Keratinocyte (primary cell): ENCODE measurements at regions not wholly inside any gene's neighbourhood (a gene's known extent, or its start where the extent isn't known, plus 50 kb on each side); places are given as distances from the start of the nearest gene placed in this dataset.

ENCODE experiments used
- DNase-seq: peaks from one replicate; pipeline ENCODE4 v3.0.0-alpha.2; 2011; ENCODE audit warnings: low read depth, missing footprints, low spot score
- FAIRE-seq: peaks from 2 replicates; lab custom pipeline; 2011; peaks lifted over from hg19 to GRCh38; lab: Jason Lieb, UNC
- H2AFZ ChIP-seq: 2 replicates; pipeline ENCODE4 v1.6.0; 2012; ENCODE audit warnings: low read length, control low read depth, inconsistent platforms; ENCODE audit not compliant: control insufficient read depth
- H3K27ac ChIP-seq: 2 replicates; pipeline ENCODE4 v1.5.1; 2011; ENCODE audit warnings: low read length; ENCODE audit not compliant: control insufficient read depth, insufficient read depth
- H3K27me3 ChIP-seq: 3 replicates; pipeline ENCODE4 v1.6.0; 2011; ENCODE audit warnings: low read length; ENCODE audit not compliant: control insufficient read depth, insufficient read depth; ENCODE audit errors: extremely low read depth
- H3K36me3 ChIP-seq, 2 experiments: 2 replicates in 1 of 2; 3 replicates in 1 of 2; pipeline ENCODE4 v1.5.1; 2011; ENCODE audit warnings: low read length in 2 of 2, mild to moderate bottlenecking in 1 of 2; ENCODE audit not compliant: control insufficient read depth in 2 of 2, insufficient read depth in 2 of 2; ENCODE audit errors: extremely low read depth in 1 of 2
- H3K4me1 ChIP-seq: 3 replicates; pipeline ENCODE4 v1.5.1; 2011; ENCODE audit warnings: low read length; ENCODE audit not compliant: control insufficient read depth, insufficient read depth; ENCODE audit errors: extremely low read depth
- H3K4me2 ChIP-seq: 3 replicates; pipeline ENCODE4 v1.6.0; 2011; ENCODE audit warnings: low read depth, low read length; ENCODE audit not compliant: control insufficient read depth, insufficient read depth; ENCODE audit errors: extremely low read depth
- H3K4me3 ChIP-seq, 3 experiments: fragments of 200-600 bp in 1 of 3; sonication (generic) in 1 of 3; 2 replicates in 2 of 3; 3 replicates in 1 of 3; pipeline ENCODE4 v1.5.1; 2011 to 2016; ENCODE audit warnings: low read length in 3 of 3, mild to moderate bottlenecking in 3 of 3, control low read depth in 2 of 3, inconsistent platforms in 1 of 3, low read depth in 1 of 3, mixed read lengths in 1 of 3, mixed run types in 1 of 3, moderate library complexity in 1 of 3; ENCODE audit not compliant: control insufficient read depth in 2 of 3, insufficient read depth in 2 of 3; ENCODE audit errors: extremely low read depth in 1 of 3
- H3K79me2 ChIP-seq: 2 replicates; pipeline ENCODE4 v1.6.0; 2012; ENCODE audit warnings: low read length; ENCODE audit not compliant: control insufficient read depth, insufficient read depth
- H3K9ac ChIP-seq: 3 replicates; pipeline ENCODE4 v1.6.0; 2011; ENCODE audit warnings: low read length; ENCODE audit not compliant: control insufficient read depth, insufficient read depth; ENCODE audit errors: extremely low read depth
- H3K9me1 ChIP-seq: 3 replicates; pipeline ENCODE4 v1.6.0; 2011; ENCODE audit warnings: low read length; ENCODE audit not compliant: control insufficient read depth, insufficient read depth; ENCODE audit errors: extremely low read depth
- H3K9me3 ChIP-seq: 2 replicates; pipeline ENCODE4 v1.5.1; 2012; ENCODE audit warnings: low read depth, low read length; ENCODE audit not compliant: control insufficient read depth
- H4K20me1 ChIP-seq: 3 replicates; pipeline ENCODE4 v1.6.0; 2011; ENCODE audit warnings: low read length; ENCODE audit not compliant: control insufficient read depth, insufficient read depth; ENCODE audit errors: extremely low read depth
- CTCF ChIP-seq, 3 experiments: IDR thresholded peaks in 1 of 3; conservative IDR thresholded peaks in 1 of 3; optimal IDR thresholded peaks in 1 of 3; 2 replicates in 2 of 3; 3 replicates in 1 of 3; pipeline versions ENCODE3 to v1.5.1; 2011; ENCODE audit warnings: low read length in 3 of 3, mild to moderate bottlenecking in 3 of 3, moderate library complexity in 2 of 3, control low read depth in 1 of 3, inconsistent platforms in 1 of 3; ENCODE audit not compliant: insufficient read depth in 2 of 3; ENCODE audit errors: extremely low read depth in 1 of 3
- EZH2 ChIP-seq: IDR thresholded peaks from one replicate; pipeline ENCODE4 v1.6.1; 2012; ENCODE audit warnings: inconsistent platforms, mild to moderate bottlenecking, low read length, moderate library complexity
- dilution Hi-C: fragments of 300-500 bp; cut with MboI; formaldehyde crosslinking; loops from one replicate; pipeline ENCODE4 v1.7.0; 2020; ENCODE audit warnings: low sequenced_read_pairs; ENCODE audit not compliant: extremely low pct_ligation_motif_present

DNA sequence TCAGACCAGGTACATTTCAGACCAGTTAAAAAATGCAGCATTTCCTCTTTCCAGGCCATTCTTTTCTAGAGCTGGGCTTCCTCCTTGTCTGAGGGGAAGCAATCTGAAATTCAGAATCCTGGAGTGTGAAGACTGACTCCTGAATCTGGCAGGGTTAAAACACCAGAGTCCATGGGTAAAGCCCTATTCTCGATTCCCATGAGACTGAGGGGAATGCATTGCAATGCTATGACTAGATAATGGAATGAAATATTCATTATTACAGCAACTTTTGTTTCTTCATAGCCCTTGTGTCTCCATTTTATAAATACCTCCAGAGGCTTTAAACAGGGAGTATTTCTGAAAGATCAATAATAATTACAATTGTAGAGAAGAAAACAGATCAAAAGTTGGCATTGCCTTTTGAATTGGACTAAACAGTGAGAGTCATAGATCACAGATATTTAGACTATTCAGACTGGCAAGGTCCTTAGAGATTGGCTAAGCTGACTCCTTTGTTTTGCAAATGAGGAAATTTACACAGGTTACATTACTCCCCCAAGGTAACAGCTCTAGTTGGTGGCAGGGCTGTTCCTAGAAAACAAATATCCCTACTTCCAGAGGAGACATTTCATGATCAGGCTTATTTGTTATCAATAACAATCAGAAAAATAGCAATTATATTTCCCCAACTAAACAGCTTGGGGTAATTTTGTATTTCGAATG, 632.6 kb upstream of the KIRREL3 start:
- no peak for TF ChIP-seq CTCF (optimal IDR thresholded peaks at IDR 0.05 in 1 of 3, IDR thresholded peaks at IDR 0.05 in 1 of 3, conservative IDR thresholded peaks at IDR 0.05 in 1 of 3; ENCODE audit: extremely low read depth in 1 of 3, insufficient read depth in 2 of 3, low read length in 3 of 3)
- TF ChIP-seq EZH2, result no peak
- H3K36me3 ChIP-seq, result no peaks in the 10 kb centered on the region
- no peaks in the 10 kb centered on the region for H3K27me3 ChIP-seq
- no peaks in the 10 kb centered on the region for H3K9me1 ChIP-seq
- H2AFZ ChIP-seq, result no peak overlapping the region
- H3K79me2 ChIP-seq, result no peaks in the 10 kb centered on the region
- FAIRE-seq (no peak), DNase-seq (no peak)
- H3K4me3 ChIP-seq, result no peak overlapping the region
- no peak overlapping the region for H3K4me2 ChIP-seq
- dilution Hi-C loops, result no loop called here
- no peaks in the 10 kb centered on the region for H4K20me1 ChIP-seq
- H3K9ac ChIP-seq, result no peak overlapping the region
- no peaks in the 10 kb centered on the region for H3K4me1 ChIP-seq
- peaks cover 3% of the 10 kb centered on the region for H3K9me3 ChIP-seq
- H3K27ac ChIP-seq, result no peak overlapping the region

GRCh38 chr11:127632546-127632945, 632.0 kb upstream of the KIRREL3 start:
- Histone ChIP-seq H3K9ac (no peak overlapping the region), H3K9me1 (no peaks in the 10 kb centered on the region), H3K9me3 (peaks cover 3% of the 10 kb centered on the region), H3K27me3 (no peaks in the 10 kb centered on the region), H4K20me1 (no peaks in the 10 kb centered on the region), H3K4me3 (no peak overlapping the region), H3K79me2 (no peaks in the 10 kb centered on the region), H3K4me1 (no peaks in the 10 kb centered on the region), H3K27ac (no peak overlapping the region), H3K36me3 (no peaks in the 10 kb centered on the region), H3K4me2 (no peak overlapping the region), H2AFZ (no peak overlapping the region)
- no peak for FAIRE-seq
- no peak for TF ChIP-seq CTCF (optimal IDR thresholded peaks at IDR 0.05 in 1 of 3, IDR thresholded peaks at IDR 0.05 in 1 of 3, conservative IDR thresholded peaks at IDR 0.05 in 1 of 3; ENCODE audit: extremely low read depth in 1 of 3, insufficient read depth in 2 of 3, low read length in 3 of 3)
- TF ChIP-seq EZH2, result no peak
- no peak for DNase-seq
- dilution Hi-C loops, result no loop called here
